H9 (cell line): ENCODE measurements at regions not wholly inside any gene's neighbourhood (a gene's known extent, or its start where the extent isn't known, plus 50 kb on each side); places are given as distances from the start of the nearest gene placed in this dataset.

Experiments
- DNase-seq: peaks from one replicate; pipeline ENCODE4 v3.0.0-alpha.2; 2017
- H2AFZ ChIP-seq: one replicate; pipeline ENCODE4 v1.6.1; 2013; ENCODE audit warnings: mild to moderate bottlenecking, low read length, control low read depth, moderate library complexity
- H2AK5ac ChIP-seq: 2 replicates; pipeline ENCODE4 v1.6.1; 2013; ENCODE audit warnings: low read length, control low read depth, mixed read lengths; ENCODE audit not compliant: insufficient read length
- H2BK120ac ChIP-seq: one replicate; pipeline ENCODE4 v1.6.1; 2013; ENCODE audit warnings: low read depth, mild to moderate bottlenecking, low read length, control low read depth, inconsistent platforms; ENCODE audit not compliant: poor library complexity, severe bottlenecking
- H2BK12ac ChIP-seq: 2 replicates; pipeline ENCODE4 v1.6.1; 2013; ENCODE audit warnings: low read length, control low read depth, mixed read lengths, low read depth; ENCODE audit not compliant: insufficient read length
- H2BK15ac ChIP-seq: 2 replicates; pipeline ENCODE4 v1.6.1; 2013; ENCODE audit warnings: low read depth, low read length, control low read depth
- H2BK20ac ChIP-seq: one replicate; pipeline ENCODE4 v1.6.1; 2013; ENCODE audit warnings: low read depth, mild to moderate bottlenecking, low read length, control low read depth, inconsistent platforms; ENCODE audit not compliant: poor library complexity, severe bottlenecking
- H2BK5ac ChIP-seq: 2 replicates; pipeline ENCODE4 v1.6.1; 2013; ENCODE audit warnings: low read length, control low read depth, mixed read lengths; ENCODE audit not compliant: insufficient read length
- H3K14ac ChIP-seq: 2 replicates; pipeline ENCODE4 v1.6.1; 2013; ENCODE audit warnings: low read length, control low read depth; ENCODE audit not compliant: insufficient read depth
- H3K18ac ChIP-seq: 2 replicates; pipeline ENCODE4 v1.6.1; 2013; ENCODE audit warnings: low read depth, mild to moderate bottlenecking, mixed read lengths, low read length, control low read depth; ENCODE audit not compliant: insufficient read length
- H3K23ac ChIP-seq: 2 replicates; pipeline ENCODE4 v1.6.1; 2013; ENCODE audit warnings: low read length, control low read depth, mixed read lengths, low read depth; ENCODE audit not compliant: insufficient read length
- H3K23me2 ChIP-seq: 2 replicates; pipeline ENCODE4 v1.6.1; 2013; ENCODE audit warnings: low read depth, mild to moderate bottlenecking, mixed read lengths, low read length, control low read depth; ENCODE audit not compliant: insufficient read length, poor library complexity, severe bottlenecking
- H3K27ac ChIP-seq: 2 replicates; pipeline ENCODE4 v1.5.1; 2013; ENCODE audit warnings: low read length, control low read depth, mixed read lengths, low read depth; ENCODE audit not compliant: insufficient read length
- H3K27me3 ChIP-seq: 2 replicates; pipeline ENCODE4 v1.6.1; 2013; ENCODE audit warnings: low read length, control low read depth, inconsistent platforms; ENCODE audit not compliant: insufficient read depth
- H3K4ac ChIP-seq: 2 replicates; pipeline ENCODE4 v1.6.1; 2013; ENCODE audit warnings: low read depth, mild to moderate bottlenecking, control low read depth, inconsistent platforms, low read length, moderate library complexity
- H3K4me1 ChIP-seq: 2 replicates; pipeline ENCODE4 v1.6.1; 2013; ENCODE audit warnings: low read length, control low read depth, inconsistent platforms; ENCODE audit not compliant: insufficient read depth
- H3K4me2 ChIP-seq: 2 replicates; pipeline ENCODE4 v1.6.1; 2013; ENCODE audit warnings: low read length, control low read depth, mixed read lengths; ENCODE audit not compliant: insufficient read length, insufficient read depth
- H3K56ac ChIP-seq: 2 replicates; pipeline ENCODE4 v1.6.1; 2013; ENCODE audit warnings: low read depth, mild to moderate bottlenecking, mixed read lengths, low read length, control low read depth; ENCODE audit not compliant: insufficient read length
- H3K79me1 ChIP-seq: 2 replicates; pipeline ENCODE4 v1.6.1; 2013; ENCODE audit warnings: low read depth, mild to moderate bottlenecking, moderate library complexity, low read length, control low read depth, inconsistent platforms; ENCODE audit not compliant: insufficient read depth, poor library complexity, severe bottlenecking
- H3K79me2 ChIP-seq: 2 replicates; pipeline ENCODE4 v1.6.1; 2013; ENCODE audit warnings: low read length, control low read depth, inconsistent platforms; ENCODE audit not compliant: insufficient read depth
- H3K9ac ChIP-seq: 2 replicates; pipeline ENCODE4 v1.6.1; 2013; ENCODE audit warnings: low read length, control low read depth, mixed read lengths; ENCODE audit not compliant: insufficient read length; ENCODE audit errors: extremely low read depth
- H3K9me3 ChIP-seq: one replicate; pipeline ENCODE4 v1.6.1; 2013; ENCODE audit warnings: low read depth, low read length, inconsistent platforms; ENCODE audit not compliant: control insufficient read depth
- H3T11ph ChIP-seq: one replicate; pipeline ENCODE4 v1.6.1; 2013; ENCODE audit warnings: mild to moderate bottlenecking, low read length, control low read depth, inconsistent platforms
- H4K20me1 ChIP-seq: one replicate; pipeline ENCODE4 v1.6.1; 2013; ENCODE audit not compliant: control insufficient read depth, insufficient read length, insufficient read depth
- H4K5ac ChIP-seq: 2 replicates; pipeline ENCODE4 v1.6.1; 2013; ENCODE audit warnings: low read depth, mild to moderate bottlenecking, mixed read lengths, low read length, control low read depth; ENCODE audit not compliant: insufficient read length
- H4K8ac ChIP-seq: replicated peaks from 2 replicates; pipeline ENCODE4 v1.6.1; 2013; ENCODE audit warnings: low read length, control low read depth, mixed read lengths, low read depth; ENCODE audit not compliant: insufficient read length
- H4K91ac ChIP-seq: 2 replicates; pipeline ENCODE4 v1.6.1; 2013; ENCODE audit warnings: low read depth, mild to moderate bottlenecking, moderate library complexity, mixed read lengths, low read length, control low read depth; ENCODE audit not compliant: insufficient read length
- H3K27ac Mint-ChIP-seq, 3 experiments: 2 replicates in 2 of 3; 3 replicates in 1 of 3; pipeline ENCODE4 v1.8.0; 2020 to 2021; ENCODE audit warnings: mixed read lengths in 3 of 3, mild to moderate bottlenecking in 1 of 3, moderate library complexity in 1 of 3
- H3K27me3 Mint-ChIP-seq: 2 replicates; pipeline ENCODE4 v1.8.0; 2021; ENCODE audit warnings: low read depth, mild to moderate bottlenecking, moderate library complexity, mixed read lengths
- H3K36me3 Mint-ChIP-seq, 3 experiments: 2 replicates in 2 of 3; 3 replicates in 1 of 3; pipeline ENCODE4 v1.8.0; 2020 to 2021; ENCODE audit warnings: low read depth in 3 of 3, mixed read lengths in 3 of 3; ENCODE audit not compliant: insufficient read depth in 1 of 3
- H3K4me1 Mint-ChIP-seq, 2 experiments: 2 replicates each; pipeline ENCODE4 v1.8.0; 2020; ENCODE audit warnings: mixed read lengths in 2 of 2
- H3K4me3 Mint-ChIP-seq, 2 experiments: 2 replicates in 1 of 2; 3 replicates in 1 of 2; pipeline ENCODE4 v1.8.0; 2020 to 2021; ENCODE audit warnings: mild to moderate bottlenecking in 2 of 2, mixed read lengths in 2 of 2, moderate library complexity in 1 of 2
- H3K9me3 Mint-ChIP-seq, 2 experiments: 2 replicates in 1 of 2; 3 replicates in 1 of 2; pipeline ENCODE4 v1.8.0; 2020; ENCODE audit warnings: mild to moderate bottlenecking in 2 of 2, mixed read lengths in 2 of 2, moderate library complexity in 1 of 2
- CTCF ChIP-seq: fragments of 200-600 bp; sonication (generic); conservative IDR thresholded peaks from 3 replicates; pipeline ENCODE4 v1.8.0; 2021; ENCODE audit warnings: antibody characterized with exemption, mild to moderate bottlenecking
- WGBS: extraction: QIAGEN DNeasy Blood & Tissue Kit; methylation state at CpG from one replicate; pipeline ENCODE4 v1.1.7; 2013; ENCODE audit warnings: missing lambda C conversion rate, low lambda C conversion rate, mixed read lengths; ENCODE audit not compliant: insufficient read length; ENCODE audit errors: extremely low coverage; 5-methylcytosine and 5-hydroxymethylcytosine counted together

- H2AFZ ChIP-seq, result no peak overlapping the region
- H2BK15ac ChIP-seq, result no peak overlapping the region
- no peak overlapping the region for H3K23ac ChIP-seq
- H3K23me2 ChIP-seq, result peaks cover 13% of the 10 kb centered on the region
- no peak for TF ChIP-seq CTCF
- H3K36me3 Mint-ChIP-seq, result no peaks in the 10 kb centered on the region
- H2BK12ac ChIP-seq, result no peak overlapping the region
- H4K91ac ChIP-seq, result no peak overlapping the region
- no peak overlapping the region for H3K27ac ChIP-seq
- H3K9me3 Mint-ChIP-seq, result no peaks in the 10 kb centered on the region
- H3K4me3 Mint-ChIP-seq, result no peak overlapping the region
- no peak for DNase-seq
- no peak overlapping the region for H3K9ac ChIP-seq
- no peaks in the 10 kb centered on the region for H3K79me1 ChIP-seq
- H3K9me3 ChIP-seq, result no peaks in the 10 kb centered on the region
- H3K4me2 ChIP-seq, result no peak overlapping the region
- H3K79me2 ChIP-seq, result no peaks in the 10 kb centered on the region
- no peak overlapping the region for H2BK120ac ChIP-seq
- no peak overlapping the region for H4K8ac ChIP-seq
- H3K4ac ChIP-seq, result no peak overlapping the region
- no peaks in the 10 kb centered on the region for H4K20me1 ChIP-seq
- H3K27ac Mint-ChIP-seq, result no peak overlapping the region
- H3K18ac ChIP-seq, result no peak overlapping the region
- H3K4me1 Mint-ChIP-seq, result peaks cover 12 to 22% of the 10 kb centered on the region in 2 experiments
- H2BK20ac ChIP-seq, result no peak overlapping the region
- no peak overlapping the region for H4K5ac ChIP-seq
- no peaks in the 10 kb centered on the region for H3K4me1 ChIP-seq
- H3T11ph ChIP-seq, result no peak overlapping the region
- H2AK5ac ChIP-seq, result no peak overlapping the region
- H2BK5ac ChIP-seq, result no peak overlapping the region
- peaks cover 96% of the 10 kb centered on the region for H3K27me3 Mint-ChIP-seq
- no peak overlapping the region for H3K14ac ChIP-seq
- no CpG with 5 or more reads among the region's 6 CpGs for WGBS
- peaks cover 45% of the 10 kb centered on the region for H3K27me3 ChIP-seq
- no peak overlapping the region for H3K56ac ChIP-seq
These were observed 275.9 kb upstream of the NR2F2 start for GRCh38 chr15:96054621-96055020.
